ENCODE measurements at regions not wholly inside any gene's neighbourhood (a gene's known extent, or its start where the extent isn't known, plus 50 kb on each side); places are given as distances from the start of the nearest gene placed in this dataset.
A peak's percentile ranks its signal among the peaks of the same experiment; 100 is the strongest.

GRCh38 chr6:113120224-113120581, 736.9 kb upstream of the MARCKS start:
- 7% methylated on average over 2 of the region's 2 CpGs for WGBS

GRCh38 chr6:113120582-113121285, 736.4 kb upstream of the MARCKS start:
- Histone ChIP-seq H3K4me2 (ENCODE audit: low read length, poor library complexity, severe bottlenecking) (peak overlapping the region; percentile 14), H2BK12ac (ENCODE audit: low read length in 2 of 2) (peak overlapping the region in 1 of 2 experiments; percentile 6), H2BK120ac (ENCODE audit: low read depth, low read length) (no peak overlapping the region), H3K36me3 (ENCODE audit: control insufficient read depth in 1 of 2, insufficient read depth in 2 of 2, low read depth in 1 of 2, low read length in 2 of 2) (no peaks in the 10 kb centered on the region), H3K9me3 (ENCODE audit: control insufficient read depth, low read length) (peaks cover 4% of the 10 kb centered on the region), H3K18ac (ENCODE audit: low read depth in 1 of 2, low read length in 2 of 2) (peak overlapping the region; percentile 28 to 44), H2BK5ac (ENCODE audit: low read depth, low read length, poor library complexity, severe bottlenecking) (no peak overlapping the region), H3K23ac (ENCODE audit: low read length in 2 of 2) (no peak overlapping the region), H2AK5ac (ENCODE audit: low read length, severe bottlenecking) (peak overlapping the region; percentile 58), H2BK15ac (ENCODE audit: low read depth, poor library complexity, severe bottlenecking) (no peak overlapping the region), H3K4me1 (ENCODE audit: control insufficient read depth, insufficient read depth, low read depth, low read length) (peaks cover 2% of the 10 kb centered on the region), H4K91ac (ENCODE audit: low read length) (no peak overlapping the region), H3K9ac (ENCODE audit: low read length) (no peak overlapping the region), H3K14ac (ENCODE audit: low read length in 2 of 2) (no peak overlapping the region), H2AFZ (ENCODE audit: low read depth, low read length) (no peak overlapping the region), H3K27ac (ENCODE audit: low read length, poor library complexity, severe bottlenecking) (peak overlapping the region; percentile 88), H3K4ac (ENCODE audit: low read depth in 1 of 2, low read length in 2 of 2) (no peak overlapping the region), H3K4me3 (ENCODE audit: insufficient read depth in 1 of 2, low read depth in 1 of 2, low read length in 2 of 2) (no peak overlapping the region), H4K8ac (ENCODE audit: low read length) (no peak overlapping the region), H3K79me1 (replicated peaks; ENCODE audit: low read length, poor library complexity, severe bottlenecking) (no peaks in the 10 kb centered on the region), H3K27me3 (ENCODE audit: control insufficient read depth in 1 of 2, insufficient read depth in 1 of 2, low read length in 2 of 2) (no peaks in the 10 kb centered on the region)
- WGBS: under 1% methylated on average over 7 of the region's 7 CpGs
- DNase-seq: peak; percentile 94

More at GRCh38 chr6:113120224-113120581, 736.9 kb upstream of the MARCKS start:
- Histone ChIP-seq H4K8ac (ENCODE audit: low read length) (no peak overlapping the region), H3K4me2 (ENCODE audit: low read length, poor library complexity, severe bottlenecking) (no peak overlapping the region), H3K27ac (ENCODE audit: low read length, poor library complexity, severe bottlenecking) (peak overlapping the region; percentile 51), H3K4me1 (ENCODE audit: control insufficient read depth, insufficient read depth, low read depth, low read length) (peaks cover 2% of the 10 kb centered on the region), H3K4me3 (ENCODE audit: insufficient read depth in 1 of 2, low read depth in 1 of 2, low read length in 2 of 2) (no peak overlapping the region), H3K9me3 (ENCODE audit: control insufficient read depth, low read length) (peaks cover 4% of the 10 kb centered on the region), H2BK5ac (ENCODE audit: low read depth, low read length, poor library complexity, severe bottlenecking) (no peak overlapping the region), H3K36me3 (ENCODE audit: control insufficient read depth in 1 of 2, insufficient read depth in 2 of 2, low read depth in 1 of 2, low read length in 2 of 2) (no peaks in the 10 kb centered on the region), H3K14ac (ENCODE audit: low read length in 2 of 2) (no peak overlapping the region), H2AK5ac (ENCODE audit: low read length, severe bottlenecking) (no peak overlapping the region), H3K23ac (ENCODE audit: low read length in 2 of 2) (no peak overlapping the region), H3K27me3 (ENCODE audit: control insufficient read depth in 1 of 2, insufficient read depth in 1 of 2, low read length in 2 of 2) (no peaks in the 10 kb centered on the region), H3K4ac (ENCODE audit: low read depth in 1 of 2, low read length in 2 of 2) (no peak overlapping the region), H3K79me1 (replicated peaks; ENCODE audit: low read length, poor library complexity, severe bottlenecking) (no peaks in the 10 kb centered on the region), H3K18ac (ENCODE audit: low read depth in 1 of 2, low read length in 2 of 2) (no peak overlapping the region), H3K9ac (ENCODE audit: low read length) (no peak overlapping the region), H2AFZ (ENCODE audit: low read depth, low read length) (no peak overlapping the region), H4K91ac (ENCODE audit: low read length) (no peak overlapping the region), H2BK15ac (ENCODE audit: low read depth, poor library complexity, severe bottlenecking) (no peak overlapping the region), H2BK120ac (ENCODE audit: low read depth, low read length) (no peak overlapping the region), H2BK12ac (ENCODE audit: low read length in 2 of 2) (no peak overlapping the region)
- peak; percentile 93 for DNase-seq

- H3K9me3 ChIP-seq (ENCODE audit: control insufficient read depth, low read length): peaks cover 4% of the 10 kb centered on the region
- no peak overlapping the region for H3K4ac ChIP-seq (ENCODE audit: low read depth in 1 of 2, low read length in 2 of 2)
- H3K23ac ChIP-seq (ENCODE audit: low read length in 2 of 2): no peak overlapping the region
- no peaks in the 10 kb centered on the region for H3K36me3 ChIP-seq (ENCODE audit: control insufficient read depth in 1 of 2, insufficient read depth in 2 of 2, low read depth in 1 of 2, low read length in 2 of 2)
- no peak overlapping the region for H4K8ac ChIP-seq (ENCODE audit: low read length)
- H2BK5ac ChIP-seq (ENCODE audit: low read depth, low read length, poor library complexity, severe bottlenecking): no peak overlapping the region
- no peak overlapping the region for H4K91ac ChIP-seq (ENCODE audit: low read length)
- peak overlapping the region; percentile 81 for H3K27ac ChIP-seq (ENCODE audit: low read length, poor library complexity, severe bottlenecking)
- H2AFZ ChIP-seq (ENCODE audit: low read depth, low read length): no peak overlapping the region
- peak; percentile 6 for DNase-seq
- H2AK5ac ChIP-seq (ENCODE audit: low read length, severe bottlenecking): no peak overlapping the region
- H3K4me3 ChIP-seq (ENCODE audit: insufficient read depth in 1 of 2, low read depth in 1 of 2, low read length in 2 of 2): no peak overlapping the region
- no peak overlapping the region for H2BK15ac ChIP-seq (ENCODE audit: low read depth, poor library complexity, severe bottlenecking)
- H3K14ac ChIP-seq (ENCODE audit: low read length in 2 of 2): no peak overlapping the region
- no peak overlapping the region for H2BK120ac ChIP-seq (ENCODE audit: low read depth, low read length)
- H2BK12ac ChIP-seq (ENCODE audit: low read length in 2 of 2): no peak overlapping the region
- no peaks in the 10 kb centered on the region for H3K27me3 ChIP-seq (ENCODE audit: control insufficient read depth in 1 of 2, insufficient read depth in 1 of 2, low read length in 2 of 2)
- peak overlapping the region; percentile 11 for H3K9ac ChIP-seq (ENCODE audit: low read length)
- H3K4me1 ChIP-seq (ENCODE audit: control insufficient read depth, insufficient read depth, low read depth, low read length): peaks cover 2% of the 10 kb centered on the region
- no peaks in the 10 kb centered on the region for H3K79me1 ChIP-seq (replicated peaks; ENCODE audit: low read length, poor library complexity, severe bottlenecking)
- H3K4me2 ChIP-seq (ENCODE audit: low read length, poor library complexity, severe bottlenecking): no peak overlapping the region
- no peak overlapping the region for H3K18ac ChIP-seq (ENCODE audit: low read depth in 1 of 2, low read length in 2 of 2)
- no CpG with 5 or more reads among the region's 2 CpGs for WGBS
Observed at GRCh38 chr6:113121571-113121970, 735.6 kb upstream of the MARCKS start.

GRCh38 chr6:113122060-113122459, 735.1 kb upstream of the MARCKS start:
- Histone ChIP-seq H2BK5ac (ENCODE audit: low read depth, low read length, poor library complexity, severe bottlenecking) (no peak overlapping the region), H3K36me3 (ENCODE audit: control insufficient read depth in 1 of 2, insufficient read depth in 2 of 2, low read depth in 1 of 2, low read length in 2 of 2) (no peaks in the 10 kb centered on the region), H3K4me3 (ENCODE audit: insufficient read depth in 1 of 2, low read depth in 1 of 2, low read length in 2 of 2) (no peak overlapping the region), H2BK120ac (ENCODE audit: low read depth, low read length) (no peak overlapping the region), H3K18ac (ENCODE audit: low read depth in 1 of 2, low read length in 2 of 2) (no peak overlapping the region), H3K4me1 (ENCODE audit: control insufficient read depth, insufficient read depth, low read depth, low read length) (peaks cover 2% of the 10 kb centered on the region), H3K9me3 (ENCODE audit: control insufficient read depth, low read length) (peaks cover 4% of the 10 kb centered on the region), H2AFZ (ENCODE audit: low read depth, low read length) (no peak overlapping the region), H3K4ac (ENCODE audit: low read depth in 1 of 2, low read length in 2 of 2) (no peak overlapping the region), H4K91ac (ENCODE audit: low read length) (no peak overlapping the region), H2AK5ac (ENCODE audit: low read length, severe bottlenecking) (no peak overlapping the region), H3K27me3 (ENCODE audit: control insufficient read depth in 1 of 2, insufficient read depth in 1 of 2, low read length in 2 of 2) (no peaks in the 10 kb centered on the region), H3K27ac (ENCODE audit: low read length, poor library complexity, severe bottlenecking) (peak overlapping the region; percentile 78), H3K23ac (ENCODE audit: low read length in 2 of 2) (no peak overlapping the region), H3K4me2 (ENCODE audit: low read length, poor library complexity, severe bottlenecking) (no peak overlapping the region), H4K8ac (ENCODE audit: low read length) (no peak overlapping the region), H3K79me1 (replicated peaks; ENCODE audit: low read length, poor library complexity, severe bottlenecking) (no peaks in the 10 kb centered on the region), H3K9ac (ENCODE audit: low read length) (no peak overlapping the region), H3K14ac (ENCODE audit: low read length in 2 of 2) (no peak overlapping the region), H2BK12ac (ENCODE audit: low read length in 2 of 2) (no peak overlapping the region), H2BK15ac (ENCODE audit: low read depth, poor library complexity, severe bottlenecking) (no peak overlapping the region)
- peak; percentile 82 for DNase-seq
- 0% methylated on average over 1 of the region's 1 CpG for WGBS

All from mesenchymal stem cell (in vitro differentiated cells and primary cell).